Gastrocnemius medialis (tissue), 4 donors: ENCODE measurements at regions not wholly inside any gene's neighbourhood (a gene's known extent, or its start where the extent isn't known, plus 50 kb on each side); places are given as distances from the start of the nearest gene placed in this dataset.

Experiments
- ATAC-seq, 2 donors: fragments of 150-250 bp; one replicate each; pipeline ENCODE4 v1.9.1; 2016
- DNase-seq, 2 donors: peaks; one replicate each; pipeline ENCODE4 v3.0.0-alpha.2; 2019
- H3K27ac ChIP-seq, 4 donors: fragments of 200-600 bp; sonication (generic); 1 replicate in 1 of 4; 2 replicates in 3 of 4; pipeline ENCODE4 v1.5.1; 2016 to 2018; ENCODE audit warnings: mild to moderate bottlenecking in 2 of 4, moderate library complexity in 1 of 4
- H3K27me3 ChIP-seq, 3 donors: fragments of 200-600 bp; sonication (generic) in 2 of 3; 1 replicate in 1 of 3; 2 replicates in 2 of 3; pipeline versions ENCODE4 v1.5.1 to v1.6.0; 2016 to 2019; ENCODE audit warnings: mild to moderate bottlenecking in 1 of 3, moderate library complexity in 1 of 3
- H3K36me3 ChIP-seq, 2 donors: fragments of 200-600 bp; sonication (generic) in 1 of 2; one replicate each; pipeline ENCODE4 v1.5.1; 2017 to 2018
- H3K4me1 ChIP-seq, 2 donors: fragments of 200-600 bp; sonication (generic) in 1 of 2; one replicate each; pipeline ENCODE4 v1.5.1; 2016 to 2017; ENCODE audit warnings: mild to moderate bottlenecking in 2 of 2
- H3K4me3 ChIP-seq, 4 donors: fragments of 200-600 bp; sonication (generic) in 3 of 4; 1 replicate in 1 of 4; 2 replicates in 3 of 4; pipeline ENCODE4 v1.5.1; 2016 to 2019; ENCODE audit warnings: mild to moderate bottlenecking in 2 of 4
- H3K9me3 ChIP-seq, 3 donors: fragments of 200-600 bp; sonication (generic) in 2 of 3; 1 replicate in 1 of 3; 2 replicates in 2 of 3; pipeline ENCODE4 v1.5.1; 2016 to 2019
- CTCF ChIP-seq, 5 experiments: fragments of 450-650 bp in 3 of 5; fragments of 200-600 bp in 2 of 5; sonication (generic) in 2 of 5; IDR thresholded peaks in 4 of 5; conservative IDR thresholded peaks in 1 of 5; 1 replicate in 4 of 5; 2 replicates in 1 of 5; pipeline ENCODE4 v1.5.1; 2016 to 2019; ENCODE audit warnings: antibody characterized with exemption in 5 of 5, mild to moderate bottlenecking in 3 of 5, moderate library complexity in 3 of 5
- POLR2A ChIP-seq, 2 donors: fragments of 450-650 bp; IDR thresholded peaks; one replicate each; pipeline ENCODE4 v1.6.1; 2017; ENCODE audit warnings: antibody characterized with exemption in 2 of 2, mild to moderate bottlenecking in 2 of 2, moderate library complexity in 2 of 2
- in situ Hi-C, 4 donors: fragments of 200-750 bp; cut with MboI; loops; one replicate each; pipeline versions ENCODE4 v1.15.0 to v1.8.0; 2017; ENCODE audit warnings: low sequenced_read_pairs in 4 of 4
- intact Hi-C: fragments of 100-400 bp; cut with DNase I; formaldehyde crosslinking; loops from one replicate; pipeline ENCODE4 v1.15.1; 2023; ENCODE audit warnings: low total_unique reads

GRCh38 chr5:81908044-81908443 lies 63.8 kb upstream of the ATG10 start:
- TF ChIP-seq CTCF (IDR thresholded peaks at IDR 0.05 in 4 of 5, conservative IDR thresholded peaks at IDR 0.05 in 1 of 5), result no peak
- TF ChIP-seq POLR2A (IDR thresholded peaks at IDR 0.05), result no peak
- ATAC-seq, result no peak
- H3K4me3 ChIP-seq, result no peak overlapping the region
- H3K4me1 ChIP-seq, result no peaks in the 10 kb centered on the region
- intact Hi-C loops, result no loop called here
- H3K9me3 ChIP-seq, result no peaks in the 10 kb centered on the region
- no peaks in the 10 kb centered on the region for H3K36me3 ChIP-seq
- H3K27ac ChIP-seq, result no peak overlapping the region
- H3K27me3 ChIP-seq, result no peaks in the 10 kb centered on the region
- DNase-seq, result no peak
- in situ Hi-C loops, result no loop called here

DNA sequence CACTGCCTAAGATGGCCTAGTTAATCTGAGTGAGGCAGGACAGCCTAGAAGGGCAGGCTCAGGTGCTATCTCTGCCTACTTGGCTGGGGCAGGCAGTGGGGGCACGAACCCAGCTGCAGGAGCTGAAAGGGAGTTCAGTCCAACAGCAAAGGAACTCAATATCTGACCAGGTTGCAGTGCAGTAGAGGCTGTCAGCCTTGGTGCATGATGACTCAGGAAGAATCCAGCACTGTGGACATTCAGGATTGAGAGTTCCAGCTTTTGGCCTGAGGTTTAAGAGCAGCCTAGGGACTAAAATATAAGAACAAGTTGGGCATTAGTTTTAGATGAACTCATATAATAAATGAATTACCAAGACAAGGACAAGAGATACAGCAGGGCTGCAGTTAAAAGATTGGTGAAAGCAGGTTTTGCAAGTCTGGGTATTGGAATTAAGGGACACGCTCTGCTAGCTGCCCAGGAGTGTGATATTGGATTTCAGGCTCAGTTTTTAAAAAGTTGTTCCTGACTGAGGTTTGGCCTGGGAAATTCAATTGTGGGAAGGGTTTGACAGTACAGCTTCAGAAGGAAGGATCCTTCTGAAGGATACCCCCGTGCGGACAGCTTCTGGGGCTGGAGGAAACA lies 64.7 kb upstream of the ATG10 start:
- in situ Hi-C loops, result no loop called here
- TF ChIP-seq CTCF (IDR thresholded peaks at IDR 0.05 in 4 of 5, conservative IDR thresholded peaks at IDR 0.05 in 1 of 5) (no peak), POLR2A (IDR thresholded peaks at IDR 0.05) (no peak)
- ATAC-seq, result no peak

DNA sequence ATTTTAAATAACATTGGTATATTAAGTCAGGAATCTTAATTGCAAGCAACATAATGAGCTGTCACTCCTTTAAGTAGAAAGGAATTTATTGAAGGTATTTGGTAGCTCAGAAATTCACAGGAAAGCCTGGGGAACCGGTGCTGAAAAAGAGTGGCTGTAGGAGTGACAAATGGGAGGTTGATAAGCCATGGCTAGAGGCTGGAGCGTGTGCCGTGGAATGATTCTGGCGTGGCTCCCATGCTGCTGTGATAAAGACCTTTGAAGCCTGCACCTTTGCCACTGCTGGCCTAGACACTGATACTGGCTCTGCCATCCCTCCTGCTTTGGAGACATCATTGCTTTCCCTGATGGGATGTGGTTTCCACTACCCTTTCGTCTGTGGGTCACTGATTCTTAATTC lies 65.7 kb upstream of the ATG10 start:
- Histone ChIP-seq H3K4me3 (no peak overlapping the region), H3K36me3 (no peaks in the 10 kb centered on the region), H3K9me3 (no peaks in the 10 kb centered on the region), H3K27ac (no peak overlapping the region), H3K4me1 (no peaks in the 10 kb centered on the region), H3K27me3 (no peaks in the 10 kb centered on the region)
- in situ Hi-C loops, result no loop called here
- intact Hi-C loops, result no loop called here
- DNase-seq, result no peak
- no peak for TF ChIP-seq CTCF (IDR thresholded peaks at IDR 0.05 in 4 of 5, conservative IDR thresholded peaks at IDR 0.05 in 1 of 5)
- no peak for TF ChIP-seq POLR2A (IDR thresholded peaks at IDR 0.05)
- no peak for ATAC-seq

More for the DNA sequence above, 64.7 kb upstream of the ATG10 start:
- no peak for DNase-seq
- Histone ChIP-seq H3K4me3 (no peak overlapping the region), H3K36me3 (no peaks in the 10 kb centered on the region), H3K9me3 (no peaks in the 10 kb centered on the region), H3K4me1 (no peaks in the 10 kb centered on the region), H3K27ac (no peak overlapping the region), H3K27me3 (no peaks in the 10 kb centered on the region)
- intact Hi-C loops, result no loop called here

- DNase-seq, result no peak
- no peaks in the 10 kb centered on the region for H3K9me3 ChIP-seq
- H3K36me3 ChIP-seq, result no peaks in the 10 kb centered on the region
- H3K4me1 ChIP-seq, result no peaks in the 10 kb centered on the region
- intact Hi-C loops, result no loop called here
- in situ Hi-C loops, result no loop called here
- no peaks in the 10 kb centered on the region for H3K27me3 ChIP-seq
- TF ChIP-seq POLR2A (IDR thresholded peaks at IDR 0.05), result no peak
- no peak for TF ChIP-seq CTCF (IDR thresholded peaks at IDR 0.05 in 4 of 5, conservative IDR thresholded peaks at IDR 0.05 in 1 of 5)
- H3K4me3 ChIP-seq, result no peak overlapping the region
- H3K27ac ChIP-seq, result no peak overlapping the region
- ATAC-seq, result no peak
These were observed 67.0 kb upstream of the ATG10 start for GRCh38 chr5:81904861-81905260.

DNA sequence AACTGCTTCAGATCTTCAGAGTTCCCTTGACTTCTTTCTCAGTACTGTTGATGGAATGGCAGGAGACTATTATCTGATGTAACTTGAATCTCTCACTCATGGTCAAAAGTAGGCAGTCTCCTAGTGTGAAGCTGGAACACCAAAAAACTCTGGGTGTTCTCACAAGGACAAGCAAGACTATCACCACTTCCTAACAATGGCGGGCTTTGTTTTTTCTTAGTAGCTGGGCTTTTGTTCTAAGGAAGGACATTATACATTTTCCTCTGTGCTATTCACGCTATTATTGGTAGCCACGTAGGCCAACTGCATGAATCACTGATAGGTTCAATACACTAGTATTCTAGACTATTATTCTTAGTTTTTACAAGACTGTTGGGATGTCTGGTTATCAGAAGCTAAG lies 67.7 kb upstream of the ATG10 start:
- intact Hi-C loops, result no loop called here
- Histone ChIP-seq H3K9me3 (no peaks in the 10 kb centered on the region), H3K4me1 (no peaks in the 10 kb centered on the region), H3K27ac (no peak overlapping the region), H3K27me3 (no peaks in the 10 kb centered on the region), H3K4me3 (no peak overlapping the region), H3K36me3 (no peaks in the 10 kb centered on the region)
- in situ Hi-C loops, result no loop called here
- TF ChIP-seq POLR2A (IDR thresholded peaks at IDR 0.05) (no peak), CTCF (IDR thresholded peaks at IDR 0.05 in 4 of 5, conservative IDR thresholded peaks at IDR 0.05 in 1 of 5) (no peak)
- no peak for ATAC-seq
- DNase-seq, result no peak
